ENCODE measurements at regions not wholly inside any gene's neighbourhood (a gene's known extent, or its start where the extent isn't known, plus 50 kb on each side); places are given as distances from the start of the nearest gene placed in this dataset.

GRCh38 chr3:104437891-104438290 is 928.8 kb upstream of the ALCAM start:
- WGBS (ENCODE audit: insufficient coverage, insufficient replicate concordance, low lambda C conversion rate, missing lambda C conversion rate): 29% methylated on average over 1 of the region's 1 CpG
- H3K27ac ChIP-seq (ENCODE audit: control insufficient read depth, insufficient read depth): no peak overlapping the region
- no peaks in the 10 kb centered on the region for H3K27me3 ChIP-seq (replicated peaks in 1 of 2; ENCODE audit: control insufficient read depth in 2 of 2, insufficient read depth in 2 of 2, low read length in 1 of 2)
- ChIA-PET SMC1A (ENCODE audit: uncharacterized antibody, unreplicated experiment) (interaction anchor here (2.1 kb wide), 1 partner anchor 22 kb away, joined by 6 read pairs; no protein-coding TSS in a partner anchor), CTCF (interaction anchor here (1.3 kb wide), 1 partner anchor 163 kb away, joined by 3 read pairs; no protein-coding TSS in a partner anchor), RAD21 (ENCODE audit: unreplicated experiment) (no interaction called here), POLR2A (no interaction called here)
- no peaks in the 10 kb centered on the region for H3K4me1 ChIP-seq (ENCODE audit: control insufficient read depth, insufficient read depth, low read length)
- BruUV-seq (replicated peaks): no TSS peak
- no peaks in the 10 kb centered on the region for H3K79me2 ChIP-seq (ENCODE audit: control insufficient read depth, insufficient read depth, low read length)
- no peak overlapping the region for H3K9ac ChIP-seq (ENCODE audit: control insufficient read depth, insufficient read depth, low read length)
- no peak overlapping the region for H3K4me2 ChIP-seq (ENCODE audit: control insufficient read depth, insufficient read depth)
- H3K4me3 ChIP-seq: no peak overlapping the region
- no peaks in the 10 kb centered on the region for H3K36me3 ChIP-seq (ENCODE audit: control insufficient read depth in 2 of 2, insufficient read depth in 2 of 2, low read length in 1 of 2)
- H4K20me1 ChIP-seq (ENCODE audit: control insufficient read depth, insufficient read depth): no peaks in the 10 kb centered on the region
- intact Hi-C loops (cut with micrococcal nuclease; ENCODE audit: unreplicated experiment): no loop called here
- no peak overlapping the region for H2AFZ ChIP-seq (ENCODE audit: control insufficient read depth, low read depth, low read length)
- in situ Hi-C loops (cut with MboI): no loop called here
- H3K9me3 ChIP-seq (replicated peaks; ENCODE audit: control insufficient read depth, insufficient read depth, low read length): peaks cover 1% of the 10 kb centered on the region; the same call in 1 of the 3 replicates
- ATAC-seq (no peak), FAIRE-seq (no peak), DNase-seq (ENCODE audit: low read depth, low spot score) (no peak)
- TF ChIP-seq E2F8 (IDR thresholded peaks at IDR 0.05; ENCODE audit: low read depth, partially characterized antibody): no peak
- TF ChIP-seq NR2C2 (IDR thresholded peaks at IDR 0.05; ENCODE audit: borderline replicate concordance, control insufficient read depth, insufficient read length, low read depth): no peak
- TF ChIP-seq POLR2AphosphoS5 (IDR thresholded peaks at IDR 0.05; ENCODE audit: low read length): no peak
- no peak for TF ChIP-seq YY1 (IDR thresholded peaks at IDR 0.05; ENCODE audit: low read depth, low read length)

- H3K4me1 ChIP-seq (ENCODE audit: control insufficient read depth, insufficient read depth, low read length): no peaks in the 10 kb centered on the region
- H2AFZ ChIP-seq (ENCODE audit: control insufficient read depth, low read depth, low read length): no peak overlapping the region; the same call in 1 of the 2 replicates
- FAIRE-seq (no peak), ATAC-seq (no peak), DNase-seq (ENCODE audit: low read depth, low spot score) (no peak)
- ChIA-PET POLR2A (no interaction called here), CTCF (interaction anchor here (1.3 kb wide), 1 partner anchor 162 kb away, joined by 3 read pairs; no protein-coding TSS in a partner anchor), RAD21 (ENCODE audit: unreplicated experiment) (no interaction called here), SMC1A (ENCODE audit: uncharacterized antibody, unreplicated experiment) (interaction anchor here (0.6 to 1.0 kb wide), 2 partner anchors 10 to 63 kb away, joined by 3 read pairs; no protein-coding TSS in a partner anchor)
- H3K4me2 ChIP-seq (ENCODE audit: control insufficient read depth, insufficient read depth): no peak overlapping the region
- WGBS (ENCODE audit: insufficient coverage, insufficient replicate concordance, low lambda C conversion rate, missing lambda C conversion rate): 100% methylated on average over 1 of the region's 1 CpG
- peaks cover under 1% of the 10 kb centered on the region; the same call in 1 of the 3 replicates for H3K9me3 ChIP-seq (replicated peaks; ENCODE audit: control insufficient read depth, insufficient read depth, low read length)
- no peaks in the 10 kb centered on the region for H3K36me3 ChIP-seq (ENCODE audit: control insufficient read depth in 2 of 2, insufficient read depth in 2 of 2, low read length in 1 of 2)
- H4K20me1 ChIP-seq (ENCODE audit: control insufficient read depth, insufficient read depth): no peaks in the 10 kb centered on the region
- in situ Hi-C loops (cut with MboI): no loop called here
- no TSS peak for BruUV-seq (replicated peaks)
- no peaks in the 10 kb centered on the region for H3K27me3 ChIP-seq (replicated peaks in 1 of 2; ENCODE audit: control insufficient read depth in 2 of 2, insufficient read depth in 2 of 2, low read length in 1 of 2)
- no peaks in the 10 kb centered on the region for H3K79me2 ChIP-seq (ENCODE audit: control insufficient read depth, insufficient read depth, low read length)
- no peak overlapping the region for H3K4me3 ChIP-seq
- no peak overlapping the region for H3K9ac ChIP-seq (ENCODE audit: control insufficient read depth, insufficient read depth, low read length)
- no peak overlapping the region for H3K27ac ChIP-seq (ENCODE audit: control insufficient read depth, insufficient read depth)
- intact Hi-C loops (cut with micrococcal nuclease; ENCODE audit: unreplicated experiment): no loop called here
- no peak for TF ChIP-seq MEF2B (IDR thresholded peaks at IDR 0.05; ENCODE audit: partially characterized antibody, poor library complexity, severe bottlenecking)
- TF ChIP-seq ZBED1 (IDR thresholded peaks at IDR 0.05; ENCODE audit: borderline replicate concordance): no peak
- TF ChIP-seq TBL1XR1 (IDR thresholded peaks at IDR 0.05; ENCODE audit: low read depth, low read length): no peak
- TF ChIP-seq CHD1 (IDR thresholded peaks at IDR 0.05; ENCODE audit: low read depth, low read length): no peak
- no peak for TF ChIP-seq RB1 (IDR thresholded peaks at IDR 0.05; ENCODE audit: borderline replicate concordance)
- TF ChIP-seq SMARCA5 (IDR thresholded peaks at IDR 0.05): no peak
- TF ChIP-seq PRDM15 (CRISPR knock-in tag; IDR thresholded peaks at IDR 0.05): no peak
- no peak for TF ChIP-seq MTA2 (IDR thresholded peaks at IDR 0.05; ENCODE audit: low read depth)
- TF ChIP-seq CHD2 (IDR thresholded peaks at IDR 0.05; ENCODE audit: borderline replicate concordance, low read depth, low read length): no peak
Observed at GRCh38 chr3:104438706-104439105, 928.0 kb upstream of the ALCAM start.
